SH-SY5Y (cell line): ENCODE measurements at regions not wholly inside any gene's neighbourhood (a gene's known extent, or its start where the extent isn't known, plus 50 kb on each side); places are given as distances from the start of the nearest gene placed in this dataset.

Source experiments
- GATA2 ChIP-seq: IDR thresholded peaks from 2 replicates; pipeline ENCODE4 v1.6.1; 2011; ENCODE audit warnings: mild to moderate bottlenecking, low read depth, low read length
- GATA3 ChIP-seq: IDR thresholded peaks from 2 replicates; pipeline ENCODE4 v1.6.1; 2011; ENCODE audit warnings: low read depth, mild to moderate bottlenecking, low read length, moderate library complexity

DNA sequence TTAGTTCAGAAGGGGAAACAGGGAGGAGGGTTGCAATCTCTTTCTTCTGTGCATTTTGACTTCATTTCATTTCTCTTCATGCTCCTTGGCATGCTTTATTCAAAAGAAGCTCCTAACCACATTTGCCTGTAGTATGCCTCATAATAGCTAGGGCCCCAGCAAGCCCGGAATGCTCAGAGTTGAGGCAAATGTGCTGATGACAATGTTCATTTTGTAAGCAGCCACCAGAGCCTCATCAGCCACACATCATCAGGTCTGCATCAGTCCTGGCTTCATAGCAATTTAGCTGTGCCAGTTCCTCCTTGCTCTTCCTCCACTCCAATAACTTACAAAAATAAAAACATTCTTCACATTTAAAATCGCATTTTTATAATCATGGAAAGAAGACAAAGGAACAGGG, 65.4 kb upstream of the MMADHC start:
- no peak for TF ChIP-seq GATA2
- TF ChIP-seq GATA3, result no peak
